ENCODE measurements at regions not wholly inside any gene's neighbourhood (a gene's known extent, or its start where the extent isn't known, plus 50 kb on each side); places are given as distances from the start of the nearest gene placed in this dataset.

DNA sequence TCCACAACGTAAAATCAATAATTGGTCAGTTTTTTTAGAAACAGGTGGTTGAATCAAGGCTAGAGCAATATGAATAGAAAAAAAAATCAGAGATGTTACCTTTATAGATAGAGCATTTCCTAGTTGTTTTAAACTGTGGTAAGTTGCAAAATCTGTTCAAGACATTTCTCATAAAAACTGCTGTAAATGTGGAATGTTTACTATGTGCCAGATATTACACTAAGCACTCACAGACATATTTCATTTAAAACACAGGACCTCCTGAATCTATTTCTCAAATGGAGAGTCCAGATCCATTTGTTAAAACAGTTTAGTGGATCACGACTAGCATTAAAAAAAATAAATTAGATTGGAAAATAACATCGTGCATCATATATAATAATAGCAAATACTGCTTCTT lies 570.0 kb upstream of the ZNF608 start:
- FAIRE-seq (no peak), DNase-seq (ENCODE audit: low read depth, low spot score) (no peak)
- H3K9ac ChIP-seq (replicated peaks; ENCODE audit: extremely low read depth, insufficient read depth, low read length), result no peak overlapping the region
- POLR2A ChIA-PET, result no interaction called here
- TF ChIP-seq MYC (IDR thresholded peaks at IDR 0.05; ENCODE audit: low read depth, low read length) (no peak), MAX (IDR thresholded peaks at IDR 0.05; ENCODE audit: insufficient read depth, insufficient read length) (no peak), EZH2 (IDR thresholded peaks at IDR 0.05; ENCODE audit: borderline replicate concordance, low read depth, low read length, severe bottlenecking) (no peak), JUN (IDR thresholded peaks at IDR 0.05; ENCODE audit: borderline replicate concordance, insufficient read depth, insufficient read length, low read depth) (no peak), FOS (IDR thresholded peaks at IDR 0.05; ENCODE audit: borderline replicate concordance, insufficient read depth, low read length) (no peak), GATA2 (IDR thresholded peaks at IDR 0.05; ENCODE audit: insufficient read depth, insufficient read length, low read depth, low read length) (no peak), POLR2A (IDR thresholded peaks at IDR 0.05; ENCODE audit: low read depth, low read length) (no peak), POLR2AphosphoS5 (IDR thresholded peaks at IDR 0.05; ENCODE audit: insufficient read depth, low read depth, low read length) (no peak)
- TF ChIP-seq, protein P1, sequence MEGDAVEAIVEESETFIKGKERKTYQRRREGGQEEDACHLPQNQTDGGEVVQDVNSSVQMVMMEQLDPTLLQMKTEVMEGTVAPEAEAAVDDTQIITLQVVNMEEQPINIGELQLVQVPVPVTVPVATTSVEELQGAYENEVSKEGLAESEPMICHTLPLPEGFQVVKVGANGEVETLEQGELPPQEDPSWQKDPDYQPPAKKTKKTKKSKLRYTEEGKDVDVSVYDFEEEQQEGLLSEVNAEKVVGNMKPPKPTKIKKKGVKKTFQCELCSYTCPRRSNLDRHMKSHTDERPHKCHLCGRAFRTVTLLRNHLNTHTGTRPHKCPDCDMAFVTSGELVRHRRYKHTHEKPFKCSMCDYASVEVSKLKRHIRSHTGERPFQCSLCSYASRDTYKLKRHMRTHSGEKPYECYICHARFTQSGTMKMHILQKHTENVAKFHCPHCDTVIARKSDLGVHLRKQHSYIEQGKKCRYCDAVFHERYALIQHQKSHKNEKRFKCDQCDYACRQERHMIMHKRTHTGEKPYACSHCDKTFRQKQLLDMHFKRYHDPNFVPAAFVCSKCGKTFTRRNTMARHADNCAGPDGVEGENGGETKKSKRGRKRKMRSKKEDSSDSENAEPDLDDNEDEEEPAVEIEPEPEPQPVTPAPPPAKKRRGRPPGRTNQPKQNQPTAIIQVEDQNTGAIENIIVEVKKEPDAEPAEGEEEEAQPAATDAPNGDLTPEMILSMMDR (IDR thresholded peaks at IDR 0.05; ENCODE audit: extremely low read depth in 1 of 2, insufficient read depth in 1 of 2, low read depth in 1 of 2, low read length in 2 of 2), result no peak
- CTCF ChIA-PET, result no interaction called here
- H3K9me3 ChIP-seq (replicated peaks; ENCODE audit: control insufficient read depth, insufficient read depth, low read length), result no peaks in the 10 kb centered on the region
- no peak overlapping the region for H3K27ac ChIP-seq (ENCODE audit: insufficient read depth, low read depth, low read length)
- no peaks in the 10 kb centered on the region for H3K79me2 ChIP-seq (ENCODE audit: control insufficient read depth, insufficient read depth, low read length)
- H4K20me1 ChIP-seq (replicated peaks; ENCODE audit: control insufficient read depth, extremely low read depth, insufficient read depth, low read length), result no peaks in the 10 kb centered on the region
- no peak overlapping the region for H2AFZ ChIP-seq (ENCODE audit: low read depth, low read length)
- H3K27me3 ChIP-seq (ENCODE audit: control insufficient read depth in 2 of 2, insufficient read depth in 2 of 2, low read length in 2 of 2), result no peaks in the 10 kb centered on the region
- dilution Hi-C loops (cut with MboI; ENCODE audit: extremely low pct_ligation_motif_present, low sequenced_read_pairs), result no loop called here
- H3K36me3 ChIP-seq (ENCODE audit: control insufficient read depth in 2 of 2, extremely low read depth in 1 of 2, insufficient read depth in 2 of 2, low read length in 2 of 2), result no peaks in the 10 kb centered on the region
- intact Hi-C loops (cut with micrococcal nuclease), result loop anchor here (10.0 kb wide), 1 partner anchor 168 kb away; no protein-coding TSS in a partner anchor
- H3K4me3 ChIP-seq (replicated peaks in 1 of 3; ENCODE audit: insufficient read depth in 1 of 3, low read depth in 1 of 3, low read length in 3 of 3), result no peak overlapping the region
- no peaks in the 10 kb centered on the region for H3K9me1 ChIP-seq (replicated peaks; ENCODE audit: control insufficient read depth, extremely low read depth, insufficient read depth, low read length)
- H3K4me2 ChIP-seq (ENCODE audit: insufficient read depth, low read length), result no peak overlapping the region
- no TSS peak for BruUV-seq (replicated peaks)
- H3K4me1 ChIP-seq (ENCODE audit: control insufficient read depth, extremely low read depth, insufficient read depth, low read length), result peaks cover 7% of the 10 kb centered on the region

All from endothelial cell of umbilical vein (primary cell).